ENCODE measurements at regions not wholly inside any gene's neighbourhood (a gene's known extent, or its start where the extent isn't known, plus 50 kb on each side); places are given as distances from the start of the nearest gene placed in this dataset.

DNA sequence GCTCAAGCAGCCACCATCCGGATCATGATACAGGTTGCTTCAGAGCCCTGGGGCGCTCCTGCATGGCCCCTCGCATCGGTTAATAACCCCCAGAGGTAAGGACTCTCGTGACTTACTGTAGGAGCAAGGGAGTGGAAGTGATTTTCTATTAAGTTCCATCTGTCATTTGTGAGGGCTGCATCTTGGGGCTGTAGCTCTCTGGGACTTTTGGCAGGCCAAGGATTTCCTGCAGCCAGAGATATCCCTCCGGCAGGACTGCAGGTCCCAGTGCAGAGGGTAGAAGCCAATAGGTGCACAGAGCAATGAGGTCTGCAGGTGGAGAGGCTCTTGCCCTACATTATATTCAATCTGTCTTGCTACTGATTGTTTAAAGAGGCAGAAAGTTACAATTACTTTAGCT lies 356.8 kb upstream of the ADARB2 start:
- TF ChIP-seq POLR2A (IDR thresholded peaks at IDR 0.05) (no peak), CTCF (IDR thresholded peaks at IDR 0.05) (no peak)
- Histone ChIP-seq H3K4me1 (no peaks in the 10 kb centered on the region), H3K36me3 (ENCODE audit: low read depth, missing control alignments) (no peaks in the 10 kb centered on the region), H3K27me3 (no peaks in the 10 kb centered on the region), H3K27ac (no peak overlapping the region), H3K9me3 (no peaks in the 10 kb centered on the region), H3K4me3 (no peak overlapping the region)
- 84 to 87% methylated on average over 6 of the region's 6 CpGs for WGBS, 2 donors
- intact Hi-C loops (cut with DNase I; ENCODE audit: low total_unique reads) = no loop called here
- no peak for DNase-seq

DNA sequence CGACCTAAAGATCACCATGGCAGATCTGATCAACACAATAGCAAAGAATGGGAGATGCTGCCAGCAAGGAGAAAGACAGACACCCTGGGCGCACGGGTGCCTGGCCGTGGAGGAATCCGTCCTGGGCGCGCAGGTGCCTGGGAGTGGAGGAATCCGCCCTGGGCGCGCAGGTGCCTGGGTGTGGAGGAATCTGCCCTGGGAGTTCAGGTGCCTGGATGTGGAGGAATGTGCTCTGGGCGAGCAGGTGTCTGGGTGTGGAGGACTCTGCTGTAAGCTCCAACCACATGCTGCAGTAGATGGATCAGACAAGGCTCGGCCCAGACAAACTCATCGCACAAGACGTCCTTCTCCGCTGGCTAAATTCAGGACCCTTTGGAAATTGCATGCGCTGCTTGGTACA lies 346.3 kb upstream of the ADARB2 start:
- no peaks in the 10 kb centered on the region for H3K27me3 ChIP-seq
- no peaks in the 10 kb centered on the region for H3K4me1 ChIP-seq
- no peak overlapping the region for H3K27ac ChIP-seq
- H3K9me3 ChIP-seq = no peaks in the 10 kb centered on the region
- no peak overlapping the region for H3K4me3 ChIP-seq
- WGBS, 2 donors = 60 to 65% methylated on average over 16 of the region's 16 CpGs
- DNase-seq = no peak
- no peaks in the 10 kb centered on the region for H3K36me3 ChIP-seq (ENCODE audit: low read depth, missing control alignments)
- intact Hi-C loops (cut with DNase I; ENCODE audit: low total_unique reads) = no loop called here
- TF ChIP-seq CTCF (IDR thresholded peaks at IDR 0.05) (no peak), POLR2A (IDR thresholded peaks at IDR 0.05) (no peak)

DNA sequence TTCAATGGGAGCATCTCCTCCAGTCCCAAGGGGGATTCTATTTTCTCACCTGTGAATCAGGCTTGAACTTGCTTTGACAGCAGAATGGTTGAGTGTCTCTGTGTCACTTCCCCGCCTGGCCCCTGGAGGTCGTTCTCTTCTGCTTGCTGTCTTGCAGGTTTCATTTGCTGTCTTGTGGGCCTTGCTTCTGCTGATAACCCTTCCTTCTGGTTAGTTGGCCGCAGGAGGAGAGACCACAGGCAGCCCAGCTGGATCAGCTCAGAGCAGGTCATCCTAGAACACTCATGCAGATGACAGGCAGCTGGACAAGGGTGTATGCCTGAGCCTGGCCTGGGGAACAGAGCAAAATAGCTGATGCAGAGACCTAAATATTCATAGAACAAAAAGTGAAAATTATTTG lies 344.2 kb upstream of the ADARB2 start:
- H3K4me3 ChIP-seq = no peak overlapping the region
- H3K27me3 ChIP-seq = no peaks in the 10 kb centered on the region
- no peaks in the 10 kb centered on the region for H3K4me1 ChIP-seq
- H3K36me3 ChIP-seq (ENCODE audit: low read depth, missing control alignments) = no peaks in the 10 kb centered on the region
- TF ChIP-seq POLR2A (IDR thresholded peaks at IDR 0.05) (no peak), CTCF (IDR thresholded peaks at IDR 0.05) (no peak)
- no peak for DNase-seq
- 47 to 51% methylated on average over 3 of the region's 3 CpGs for WGBS, 2 donors
- no peaks in the 10 kb centered on the region for H3K9me3 ChIP-seq
- intact Hi-C loops (cut with DNase I; ENCODE audit: low total_unique reads) = no loop called here
- H3K27ac ChIP-seq = no peak overlapping the region

- no peaks in the 10 kb centered on the region for H3K27me3 ChIP-seq
Measured at GRCh38 chr10:2079603-2080078, 342.3 kb upstream of the ADARB2 start.

More at GRCh38 chr10:2079603-2080078, 342.3 kb upstream of the ADARB2 start:
- TF ChIP-seq POLR2A (IDR thresholded peaks at IDR 0.05) (no peak), CTCF (IDR thresholded peaks at IDR 0.05) (no peak)
- H3K9me3 ChIP-seq = no peaks in the 10 kb centered on the region
- no peaks in the 10 kb centered on the region for H3K36me3 ChIP-seq (ENCODE audit: low read depth, missing control alignments)
- 59 to 62% methylated on average over 4 of the region's 4 CpGs for WGBS, 2 donors
- intact Hi-C loops (cut with DNase I; ENCODE audit: low total_unique reads) = no loop called here
- DNase-seq = no peak
- no peak overlapping the region for H3K4me3 ChIP-seq
- no peak overlapping the region for H3K27ac ChIP-seq
- H3K4me1 ChIP-seq = no peaks in the 10 kb centered on the region
